ENCODE measurements at regions not wholly inside any gene's neighbourhood (a gene's known extent, or its start where the extent isn't known, plus 50 kb on each side); places are given as distances from the start of the nearest gene placed in this dataset.

GRCh38 chrX:69077895-69078455 is 87.3 kb downstream of the PJA1 start:
- no peak for FAIRE-seq
- DNase-seq (ENCODE audit: insufficient read length, low spot score), result no peak
- no peak for TF ChIP-seq CTCF (IDR thresholded peaks at IDR 0.05; ENCODE audit: insufficient read depth, missing control alignments)

GRCh38 chrX:69076088-69076487 is 89.2 kb downstream of the PJA1 start:
- no peak for TF ChIP-seq CTCF (IDR thresholded peaks at IDR 0.05; ENCODE audit: insufficient read depth, missing control alignments)
- FAIRE-seq (no peak), DNase-seq (ENCODE audit: insufficient read length, low spot score) (no peak)

- no peak for FAIRE-seq
- DNase-seq (ENCODE audit: insufficient read length, low spot score), result no peak
- no peak for TF ChIP-seq CTCF (IDR thresholded peaks at IDR 0.05; ENCODE audit: insufficient read depth, missing control alignments)
Measured at GRCh38 chrX:69074726-69075125, 90.5 kb downstream of the PJA1 start.

DNA sequence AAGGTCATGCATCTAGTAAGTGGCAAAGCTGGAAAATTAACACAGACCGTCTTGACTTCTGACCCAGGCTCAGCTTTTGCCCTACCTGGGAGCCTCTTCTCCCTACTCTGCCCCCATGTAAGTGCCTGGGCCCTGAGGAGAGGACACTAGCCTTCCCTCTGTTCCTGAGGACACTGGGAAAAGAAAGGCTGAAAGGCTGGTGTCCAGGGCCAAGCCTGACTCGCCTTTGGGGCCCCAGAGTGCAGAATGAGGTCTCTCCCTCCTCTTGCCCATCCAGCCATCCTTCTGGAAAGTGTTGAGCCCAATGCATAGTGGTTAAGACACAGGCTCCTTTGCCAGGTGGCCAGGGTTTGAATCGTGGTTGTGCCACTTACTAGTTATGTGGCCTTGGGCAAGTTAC is 91.5 kb downstream of the PJA1 start:
- FAIRE-seq, result no peak
- DNase-seq (ENCODE audit: insufficient read length, low spot score), result no peak
- TF ChIP-seq CTCF (IDR thresholded peaks at IDR 0.05; ENCODE audit: insufficient read depth, missing control alignments), result no peak

DNA sequence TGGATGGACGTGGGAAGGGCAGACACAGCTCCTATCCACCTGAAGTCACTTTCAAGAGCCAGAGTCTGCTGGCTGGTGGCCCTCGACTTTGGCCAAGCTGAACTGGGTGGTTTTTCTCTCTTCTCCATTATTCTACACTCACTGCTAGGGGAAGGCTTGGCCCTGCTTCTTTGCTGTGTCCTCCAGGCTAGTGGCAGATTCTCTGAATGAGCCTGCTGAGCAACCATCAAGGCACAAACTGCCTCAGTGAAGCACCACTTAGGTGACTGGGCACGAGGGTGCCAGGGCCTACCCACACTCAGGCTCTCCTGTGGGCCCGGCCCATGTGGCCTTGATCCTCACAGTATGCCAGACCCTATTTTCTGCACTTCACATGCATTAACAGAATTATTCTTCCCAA is 92.0 kb downstream of the PJA1 start:
- DNase-seq (ENCODE audit: insufficient read length, low spot score) (no peak), FAIRE-seq (no peak)
- no peak for TF ChIP-seq CTCF (IDR thresholded peaks at IDR 0.05; ENCODE audit: insufficient read depth, missing control alignments)

DNA sequence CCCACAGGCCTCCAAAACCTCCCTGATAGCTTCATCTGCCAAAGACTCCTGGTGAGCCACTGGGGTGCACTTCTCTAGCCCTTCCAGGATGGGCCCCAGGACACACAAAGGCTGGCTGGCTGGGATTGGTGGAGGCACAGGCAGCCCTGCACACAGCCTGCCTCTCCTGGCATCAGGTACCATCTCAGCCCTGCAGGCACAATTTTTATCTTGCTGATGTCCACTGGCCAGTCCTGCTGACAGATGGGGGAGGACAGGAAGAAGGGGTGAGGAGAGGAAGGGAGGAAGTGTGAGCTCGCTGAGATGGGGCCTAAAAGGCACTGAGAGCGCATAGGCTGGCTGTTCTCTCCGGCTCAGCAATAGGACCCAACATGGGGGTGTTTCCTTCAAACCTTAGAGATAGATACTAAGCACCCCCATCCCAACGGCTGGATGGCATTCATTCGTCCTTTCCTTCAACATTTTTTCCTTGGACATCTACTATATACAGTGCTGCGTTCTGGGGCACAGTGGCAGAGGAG is 92.7 kb downstream of the PJA1 start:
- DNase-seq (ENCODE audit: insufficient read length, low spot score), result no peak
- no peak for FAIRE-seq
- no peak for TF ChIP-seq CTCF (IDR thresholded peaks at IDR 0.05; ENCODE audit: insufficient read depth, missing control alignments)

GRCh38 chrX:69070949-69071650 is 94.2 kb downstream of the PJA1 start:
- FAIRE-seq, result no peak
- no peak for TF ChIP-seq CTCF (IDR thresholded peaks at IDR 0.05; ENCODE audit: insufficient read depth, missing control alignments)

More at GRCh38 chrX:69070949-69071650, 94.2 kb downstream of the PJA1 start:
- DNase-seq (ENCODE audit: insufficient read length, low spot score), result no peak
